Endodermal cell (in vitro differentiated cells): ENCODE measurements at regions not wholly inside any gene's neighbourhood (a gene's known extent, or its start where the extent isn't known, plus 50 kb on each side); places are given as distances from the start of the nearest gene placed in this dataset.

Experiments
- DNase-seq: peaks from one replicate; pipeline ENCODE4 v3.0.0-alpha.2; 2017
- H3K27ac ChIP-seq: 2 replicates; pipeline ENCODE4 v1.5.1; 2013; ENCODE audit warnings: mild to moderate bottlenecking, low read depth, low read length, moderate library complexity
- H3K27me3 ChIP-seq: 2 replicates; pipeline ENCODE4 v1.6.1; 2013; ENCODE audit warnings: mild to moderate bottlenecking, low read length, moderate library complexity; ENCODE audit not compliant: insufficient read depth, control insufficient read depth, poor library complexity, severe bottlenecking
- H3K36me3 ChIP-seq: 2 replicates; pipeline ENCODE4 v1.7.0; 2013; ENCODE audit warnings: mild to moderate bottlenecking, low read length, moderate library complexity; ENCODE audit not compliant: control insufficient read depth, insufficient read depth
- H3K4me1 ChIP-seq: one replicate; pipeline ENCODE4 v1.7.0; 2013; ENCODE audit warnings: low read length; ENCODE audit not compliant: control insufficient read depth, insufficient read depth
- H3K4me3 ChIP-seq: 2 replicates; pipeline ENCODE4 v1.5.1; 2013; ENCODE audit warnings: mild to moderate bottlenecking, low read length, moderate library complexity
- H3K9ac ChIP-seq: 2 replicates; pipeline ENCODE4 v1.6.1; 2013; ENCODE audit warnings: mild to moderate bottlenecking, low read length, moderate library complexity; ENCODE audit not compliant: poor library complexity, severe bottlenecking; ENCODE audit errors: extremely low read depth
- H3K9me3 ChIP-seq: 2 replicates; pipeline ENCODE4 v1.6.1; 2013; ENCODE audit warnings: mild to moderate bottlenecking, low read length, moderate library complexity; ENCODE audit not compliant: control insufficient read depth
- H3K27ac Mint-ChIP-seq: 2 replicates; pipeline ENCODE4 v1.8.0; 2020; ENCODE audit warnings: mixed read lengths
- H3K27me3 Mint-ChIP-seq: 2 replicates; pipeline ENCODE4 v1.8.0; 2021; ENCODE audit warnings: mild to moderate bottlenecking, mixed read lengths; ENCODE audit not compliant: insufficient read depth
- H3K36me3 Mint-ChIP-seq: 2 replicates; pipeline ENCODE4 v1.8.0; 2020; ENCODE audit warnings: low read depth, mixed read lengths
- H3K4me1 Mint-ChIP-seq: 2 replicates; pipeline ENCODE4 v1.8.0; 2020; ENCODE audit warnings: mixed read lengths
- H3K4me3 Mint-ChIP-seq: 2 replicates; pipeline ENCODE4 v1.8.0; 2020; ENCODE audit warnings: mild to moderate bottlenecking, moderate library complexity, mixed read lengths
- H3K9me3 Mint-ChIP-seq: 2 replicates; pipeline ENCODE4 v1.8.0; 2020; ENCODE audit warnings: mild to moderate bottlenecking, mixed read lengths
- CTCF ChIP-seq: fragments of 200-600 bp; sonication (generic); conservative IDR thresholded peaks from 2 replicates; pipeline ENCODE4 v1.5.0; 2021; ENCODE audit warnings: antibody characterized with exemption, mild to moderate bottlenecking
- WGBS, 2 experiments: methylation state at CpG; one replicate each; pipeline versions ENCODE4 v1.1.5 to v1.1.7; 2013; ENCODE audit warnings: missing lambda C conversion rate in 2 of 2, mixed read lengths in 1 of 2; ENCODE audit not compliant: insufficient coverage in 1 of 2, insufficient read length in 1 of 2; 5-methylcytosine and 5-hydroxymethylcytosine counted together

GRCh38 chr6:121505284-121505683 is 69.8 kb downstream of the GJA1 start:
- no peak for DNase-seq
- no peaks in the 10 kb centered on the region for H3K9me3 ChIP-seq
- no peak overlapping the region for H3K9ac ChIP-seq
- Mint-ChIP-seq H3K4me1 (peaks cover 32% of the 10 kb centered on the region), H3K27me3 (no peaks in the 10 kb centered on the region), H3K4me3 (no peak overlapping the region), H3K9me3 (no peaks in the 10 kb centered on the region), H3K27ac (no peak overlapping the region), H3K36me3 (peaks cover 5% of the 10 kb centered on the region)
- H3K4me3 ChIP-seq = no peak overlapping the region
- no peaks in the 10 kb centered on the region for H3K27me3 ChIP-seq
- no peak for TF ChIP-seq CTCF
- no peaks in the 10 kb centered on the region for H3K36me3 ChIP-seq
- 92% methylated on average over 2 of the region's 2 CpGs; no CpG with 5 or more reads in 1 of the 2 experiments for WGBS, 2 experiments
- no peak overlapping the region for H3K27ac ChIP-seq
- H3K4me1 ChIP-seq = peaks cover 14% of the 10 kb centered on the region

- Mint-ChIP-seq H3K4me1 (peaks cover 36% of the 10 kb centered on the region), H3K27ac (peak overlapping the region; percentile 23), H3K9me3 (no peaks in the 10 kb centered on the region), H3K36me3 (no peaks in the 10 kb centered on the region), H3K27me3 (no peaks in the 10 kb centered on the region), H3K4me3 (no peak overlapping the region)
- Histone ChIP-seq H3K9ac (no peak overlapping the region), H3K27ac (no peak overlapping the region), H3K4me1 (peaks cover 14% of the 10 kb centered on the region), H3K4me3 (no peak overlapping the region), H3K9me3 (no peaks in the 10 kb centered on the region), H3K36me3 (no peaks in the 10 kb centered on the region), H3K27me3 (no peaks in the 10 kb centered on the region)
- TF ChIP-seq CTCF = no peak
- no peak for DNase-seq
- WGBS, 2 experiments = 68 to 97% methylated on average over 3 to 7 of the region's 7 CpGs
Observed at GRCh38 chr6:121506761-121507754, 71.6 kb downstream of the GJA1 start.

GRCh38 chr6:121510568-121511177 is 75.2 kb downstream of the GJA1 start:
- no peak overlapping the region for H3K27ac ChIP-seq
- DNase-seq = no peak
- Mint-ChIP-seq H3K4me1 (peaks cover 17% of the 10 kb centered on the region), H3K9me3 (peaks cover 4% of the 10 kb centered on the region), H3K27me3 (no peaks in the 10 kb centered on the region), H3K36me3 (no peaks in the 10 kb centered on the region), H3K4me3 (no peak overlapping the region), H3K27ac (peak overlapping the region; percentile 4)
- no peak overlapping the region for H3K9ac ChIP-seq
- H3K9me3 ChIP-seq = no peaks in the 10 kb centered on the region
- 94 to 100% methylated on average over 1 to 8 of the region's 8 CpGs for WGBS, 2 experiments
- H3K36me3 ChIP-seq = no peaks in the 10 kb centered on the region
- H3K4me3 ChIP-seq = no peak overlapping the region
- no peaks in the 10 kb centered on the region for H3K27me3 ChIP-seq
- peaks cover 8% of the 10 kb centered on the region for H3K4me1 ChIP-seq
- TF ChIP-seq CTCF = no peak
